Renal cortical epithelial cell (primary cell): ENCODE measurements at regions not wholly inside any gene's neighbourhood (a gene's known extent, or its start where the extent isn't known, plus 50 kb on each side); places are given as distances from the start of the nearest gene placed in this dataset.

Source experiments
- DNase-seq: peaks from one replicate; pipeline ENCODE4 v3.0.0-alpha.2; 2011; ENCODE audit warnings: low read depth

DNA sequence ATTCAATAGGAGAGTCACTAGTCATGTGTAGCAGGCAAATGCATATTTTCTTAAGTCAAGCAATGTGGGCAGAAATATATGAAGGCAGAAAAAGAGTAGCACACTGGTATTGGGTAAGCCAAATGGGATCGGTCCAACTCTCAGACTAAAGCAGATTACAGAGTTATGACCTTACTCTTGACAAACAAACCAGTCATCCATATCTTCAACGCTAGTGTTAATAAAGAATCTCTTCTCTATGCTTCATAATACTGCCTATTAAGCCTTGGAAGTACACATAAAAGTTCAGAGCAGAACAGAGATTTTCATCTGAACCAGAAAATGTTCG is 320.2 kb upstream of the JARID2 start:
- DNase-seq, result peak; percentile 25

DNA sequence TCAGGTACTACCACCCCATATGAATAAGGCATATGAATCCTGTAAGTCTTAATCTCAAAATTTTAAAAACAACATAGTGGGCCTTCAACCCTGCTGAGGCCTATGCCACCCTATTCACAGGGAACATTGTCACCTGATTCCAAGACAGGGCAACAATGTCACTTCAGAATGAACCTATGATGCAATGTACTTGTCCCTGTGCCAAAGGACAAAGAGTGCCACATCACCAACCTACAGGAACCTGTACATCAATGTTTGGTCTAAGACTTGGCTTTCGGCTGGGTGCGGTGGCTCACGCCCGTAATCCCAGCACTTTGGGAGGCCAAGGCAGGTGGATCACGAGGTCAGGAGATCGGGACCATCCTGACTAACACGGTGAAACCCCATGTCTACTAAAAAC is 318.5 kb upstream of the JARID2 start:
- no peak for DNase-seq

DNA sequence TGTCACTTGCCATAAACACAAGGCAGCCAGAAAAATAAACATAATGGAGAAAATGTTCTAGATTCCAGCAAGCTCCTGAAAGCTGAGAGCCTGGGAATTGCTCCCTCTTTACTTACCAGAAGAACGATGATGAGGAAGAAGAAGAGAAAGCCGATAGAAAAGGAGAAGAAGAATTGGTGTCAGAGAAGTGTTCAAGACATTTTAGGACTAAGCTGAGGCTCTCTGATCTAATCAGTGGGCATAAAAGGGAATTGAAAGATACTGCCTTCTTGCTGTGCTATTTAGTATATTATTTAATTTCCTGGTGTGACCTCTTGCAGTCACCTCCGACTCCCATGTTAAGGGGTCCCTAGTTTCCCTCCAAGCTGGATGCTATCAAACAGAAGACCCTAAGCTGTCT is 316.6 kb upstream of the JARID2 start:
- DNase-seq, result no peak

DNA sequence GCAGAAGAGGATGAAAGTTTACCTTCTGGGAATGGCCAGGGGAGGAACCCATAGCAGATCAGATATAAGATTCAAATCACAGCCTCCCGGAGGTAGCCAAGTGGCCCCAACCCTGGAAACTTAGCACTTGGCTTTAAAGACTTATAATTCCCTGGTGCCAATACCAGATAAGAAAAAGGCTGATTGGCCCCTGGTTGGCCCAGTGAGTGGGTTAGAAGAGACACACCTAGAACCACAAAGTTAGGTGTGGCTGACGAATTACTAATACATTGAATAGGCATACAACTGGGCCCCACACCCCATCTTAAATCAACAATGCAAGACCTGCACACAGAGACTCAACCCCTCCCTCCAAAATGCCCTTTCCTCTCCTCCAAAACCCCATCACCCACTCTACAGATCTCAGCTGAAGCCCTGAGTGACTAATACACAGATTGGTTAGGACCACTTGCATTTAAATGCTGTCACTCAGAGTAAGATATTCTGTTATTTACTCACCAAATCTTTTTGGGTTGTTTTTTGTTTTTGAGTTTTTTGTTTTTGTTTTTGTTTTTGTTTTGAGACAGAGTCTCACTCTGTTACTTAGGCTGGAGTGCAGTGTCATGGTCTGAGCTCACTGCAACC is 315.4 kb upstream of the JARID2 start:
- DNase-seq, result no peak

DNA sequence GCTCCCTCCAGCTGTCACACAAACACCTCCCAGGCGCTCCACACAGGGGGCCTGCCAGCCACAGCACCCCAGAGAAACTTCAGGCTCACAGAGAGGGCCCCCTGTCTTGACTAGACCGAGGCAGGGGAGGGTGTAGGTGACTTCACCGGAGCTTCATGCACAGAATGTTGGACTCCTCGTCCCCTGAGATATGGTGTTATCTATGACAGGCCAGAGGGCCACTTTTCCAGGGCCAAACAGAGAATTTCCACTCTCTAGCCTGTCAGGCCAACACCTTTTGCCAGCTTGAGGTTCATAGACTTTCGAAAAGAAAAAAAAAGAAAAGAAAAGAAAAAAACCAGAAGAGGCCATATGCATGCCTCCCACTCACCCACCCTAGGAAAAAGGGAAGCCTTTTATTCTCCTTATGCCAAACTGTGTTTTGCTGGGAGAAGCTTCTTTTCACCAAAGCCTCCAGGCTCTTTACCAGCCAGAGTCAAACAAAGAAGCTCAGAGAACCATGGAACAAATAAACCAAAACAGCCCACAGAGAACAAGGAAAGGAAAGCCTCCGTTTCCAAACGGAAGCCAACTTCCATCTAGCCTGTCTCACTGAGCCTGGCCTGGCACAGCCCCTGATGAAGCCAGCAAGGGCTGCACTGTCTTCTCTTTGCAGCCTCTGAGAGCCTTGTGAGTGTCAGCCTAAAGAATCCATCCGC is 313.2 kb upstream of the JARID2 start:
- no peak for DNase-seq

DNA sequence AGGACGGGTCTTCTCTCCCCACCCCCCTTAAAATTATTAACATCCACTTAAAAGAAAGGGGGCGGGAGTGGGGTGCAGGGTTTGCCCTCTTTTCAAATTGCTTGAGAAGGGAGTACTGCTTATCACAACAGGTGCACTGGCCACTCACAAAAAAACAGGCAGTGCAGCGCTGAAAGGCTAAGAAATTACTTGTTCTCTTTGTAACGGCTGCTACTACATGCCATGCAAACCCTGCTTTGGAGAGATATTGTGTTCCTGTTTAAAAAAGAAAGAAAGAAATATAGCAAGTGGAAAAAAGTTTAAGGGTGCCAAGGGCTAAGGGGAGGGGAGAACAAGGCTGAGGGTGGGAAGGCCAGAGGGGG is 312.7 kb upstream of the JARID2 start:
- no peak for DNase-seq

DNA sequence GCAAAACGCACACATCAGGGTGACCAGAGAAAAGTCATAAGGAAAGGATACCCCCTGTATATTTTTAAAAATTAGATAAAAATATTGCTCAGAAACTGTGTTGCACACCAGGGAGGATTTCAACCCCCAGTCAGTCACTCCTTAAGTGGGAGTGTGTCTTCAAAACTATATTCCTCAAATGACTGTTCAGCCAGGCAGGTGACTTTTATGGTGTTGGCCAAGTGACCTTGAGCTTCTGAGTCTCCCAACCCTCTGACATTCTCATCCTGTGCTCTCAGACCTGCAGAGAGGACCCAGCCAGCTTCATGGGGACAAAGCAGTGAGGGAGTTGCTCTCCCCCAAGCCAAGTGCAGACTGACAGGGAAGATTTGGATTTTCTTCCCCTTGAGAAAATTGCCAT is 311.9 kb upstream of the JARID2 start:
- DNase-seq, result no peak

DNA sequence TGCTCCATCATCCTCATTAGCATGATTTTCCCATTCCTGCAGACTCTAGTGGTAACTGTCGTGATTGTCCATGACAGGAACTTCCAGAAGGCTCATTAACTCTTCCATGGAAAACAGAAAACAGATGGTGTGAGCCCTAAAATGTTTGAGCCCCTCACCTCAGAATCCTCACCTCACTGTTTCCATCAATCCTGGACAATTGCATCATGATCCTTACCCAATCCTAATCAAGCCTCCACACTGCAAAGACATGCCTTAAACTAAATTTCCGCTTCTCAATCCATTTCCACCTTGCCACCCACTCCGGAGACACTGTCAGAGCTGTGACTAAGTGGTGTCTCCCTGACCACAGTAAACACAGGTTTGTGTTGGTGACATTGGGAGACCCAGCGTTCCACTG is 311.0 kb upstream of the JARID2 start:
- no peak for DNase-seq

DNA sequence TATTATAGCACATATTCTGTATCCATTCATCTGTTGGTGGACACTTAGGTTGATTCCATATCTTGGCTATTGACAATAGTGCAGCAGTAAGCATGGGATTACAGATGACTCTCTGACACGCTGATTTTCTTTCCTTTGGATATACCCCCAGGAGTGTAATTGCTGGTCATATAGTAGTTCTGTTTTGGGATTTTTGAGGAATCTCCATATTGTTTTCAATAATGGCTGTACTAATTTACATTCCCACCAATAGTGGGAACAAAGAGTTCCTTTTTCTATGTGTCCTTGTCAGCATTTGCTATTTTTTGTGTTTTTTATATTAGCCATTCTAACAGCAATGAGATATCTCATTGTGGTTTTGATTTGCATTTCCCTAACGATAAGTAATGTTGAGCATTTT is 309.0 kb upstream of the JARID2 start:
- DNase-seq, result no peak

DNA sequence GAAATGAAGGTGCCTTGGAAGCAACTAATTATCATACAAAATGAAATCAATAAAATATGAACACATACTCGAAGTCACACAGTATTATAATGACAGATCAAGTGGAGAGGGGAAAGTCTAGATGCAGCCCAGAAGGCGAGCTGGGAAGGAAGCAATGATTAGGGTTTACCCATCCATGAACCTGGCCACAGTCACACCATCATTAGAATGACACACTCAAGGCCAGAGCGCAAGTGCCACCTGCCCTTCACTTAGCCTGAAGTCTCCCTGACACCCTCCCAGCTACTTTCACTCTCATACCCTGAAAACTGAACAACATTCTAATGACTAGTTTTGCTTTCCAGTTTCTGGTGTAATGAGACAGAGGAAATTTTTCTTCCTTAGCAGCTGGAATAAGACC is 302.8 kb upstream of the JARID2 start:
- no peak for DNase-seq

DNA sequence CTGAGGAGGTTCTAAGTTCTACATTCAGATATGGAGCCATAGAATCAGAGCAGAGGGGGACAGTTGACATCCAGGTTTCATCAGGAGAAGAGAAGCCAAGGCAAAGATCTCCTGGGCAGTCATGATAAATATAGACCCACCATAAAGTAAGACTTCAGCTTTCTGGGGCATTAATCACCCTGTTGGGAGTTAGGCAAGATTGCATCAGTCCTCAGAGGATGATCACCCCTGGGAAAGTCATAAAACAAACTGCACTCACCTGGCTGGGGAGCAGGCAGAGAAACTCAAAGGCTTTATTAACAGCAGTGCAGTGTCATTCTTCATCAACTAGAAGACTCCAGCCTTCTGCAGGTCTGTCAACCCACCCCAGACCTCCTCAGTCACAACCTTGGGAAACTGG is 301.3 kb upstream of the JARID2 start:
- no peak for DNase-seq

DNA sequence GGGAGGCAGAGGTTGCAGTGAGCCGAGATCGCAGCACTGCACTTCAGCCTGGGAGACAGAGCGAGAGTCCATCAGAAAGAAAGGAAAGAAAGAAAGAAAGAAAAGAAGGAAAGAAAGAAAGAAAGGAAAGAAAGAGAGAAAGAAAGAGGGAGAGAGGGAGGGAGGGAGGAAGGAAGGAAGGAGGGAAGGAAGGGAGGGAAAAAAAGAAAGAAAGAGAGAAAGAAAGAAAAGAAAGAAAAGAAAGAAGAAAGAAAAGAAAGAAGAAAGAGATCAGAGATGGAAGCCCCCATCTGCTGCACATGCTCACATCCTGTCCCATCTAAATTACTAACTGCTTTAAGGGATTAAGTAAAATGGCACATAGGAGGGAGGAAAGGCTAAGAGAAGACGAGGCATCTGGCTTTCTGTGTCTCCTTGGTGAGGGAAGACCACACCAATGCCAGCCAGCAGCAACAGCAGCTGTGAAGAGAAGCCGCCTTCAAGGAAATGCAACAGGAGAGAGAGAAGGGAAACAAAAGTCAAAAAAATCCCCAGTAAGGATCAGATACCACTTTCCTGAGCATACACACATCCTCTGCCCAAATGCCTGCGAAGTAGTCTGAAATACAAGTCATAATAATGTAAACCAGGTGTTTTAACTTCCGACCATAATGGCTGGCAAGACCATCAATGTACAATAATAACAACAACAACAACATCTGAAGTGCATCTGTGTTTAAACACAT is 300.2 kb upstream of the JARID2 start:
- no peak for DNase-seq

DNA sequence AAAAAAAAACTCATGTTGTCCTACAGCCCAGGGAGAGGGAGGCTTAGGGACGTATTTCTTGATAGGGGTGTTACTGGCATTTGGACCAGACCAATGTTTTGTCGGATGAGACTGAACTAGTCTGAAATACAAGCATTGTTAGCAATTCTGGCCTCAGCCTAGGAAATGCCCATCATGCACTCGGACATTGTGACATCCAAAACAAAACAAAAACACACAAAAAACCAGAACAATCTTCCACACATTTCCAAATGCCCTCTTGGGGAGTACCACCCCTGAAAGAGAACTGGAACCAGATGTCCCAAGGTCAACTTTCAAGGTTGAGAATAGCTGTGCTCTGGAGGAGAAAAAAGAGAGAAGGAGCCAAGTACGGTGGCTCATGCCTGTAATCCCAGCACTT is 299.1 kb upstream of the JARID2 start:
- no peak for DNase-seq

DNA sequence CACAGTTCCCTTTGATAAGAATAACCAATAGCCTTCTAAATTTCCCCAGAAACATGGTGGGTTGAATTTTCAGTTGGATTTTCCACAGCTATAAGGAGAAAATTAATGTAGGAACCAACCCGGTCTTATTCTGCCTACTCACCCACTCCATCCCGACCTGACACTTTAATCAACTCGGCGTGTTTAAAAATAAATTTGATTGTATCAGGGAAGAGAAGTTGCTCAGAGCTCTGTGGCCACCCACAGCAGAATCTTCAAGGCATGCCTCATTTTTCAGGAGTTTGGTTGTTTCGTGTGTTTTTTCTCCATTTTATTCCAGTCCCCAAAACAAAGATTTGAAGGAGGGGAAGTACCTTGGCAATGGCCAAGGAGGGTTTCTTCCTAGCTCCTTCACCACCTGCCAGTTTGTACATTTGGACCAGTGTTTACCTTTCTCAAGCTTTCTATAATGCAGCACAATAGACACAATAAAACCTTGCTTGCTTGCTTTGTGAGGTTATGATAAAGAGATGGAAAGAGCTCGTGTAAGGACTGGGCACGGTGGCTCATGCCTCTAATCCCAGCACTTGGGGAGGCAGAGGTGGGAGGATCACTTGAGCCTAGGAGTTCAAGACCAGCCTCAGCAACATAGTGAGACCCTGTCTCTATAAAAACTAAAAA is 297.2 kb upstream of the JARID2 start:
- DNase-seq, result no peak

DNA sequence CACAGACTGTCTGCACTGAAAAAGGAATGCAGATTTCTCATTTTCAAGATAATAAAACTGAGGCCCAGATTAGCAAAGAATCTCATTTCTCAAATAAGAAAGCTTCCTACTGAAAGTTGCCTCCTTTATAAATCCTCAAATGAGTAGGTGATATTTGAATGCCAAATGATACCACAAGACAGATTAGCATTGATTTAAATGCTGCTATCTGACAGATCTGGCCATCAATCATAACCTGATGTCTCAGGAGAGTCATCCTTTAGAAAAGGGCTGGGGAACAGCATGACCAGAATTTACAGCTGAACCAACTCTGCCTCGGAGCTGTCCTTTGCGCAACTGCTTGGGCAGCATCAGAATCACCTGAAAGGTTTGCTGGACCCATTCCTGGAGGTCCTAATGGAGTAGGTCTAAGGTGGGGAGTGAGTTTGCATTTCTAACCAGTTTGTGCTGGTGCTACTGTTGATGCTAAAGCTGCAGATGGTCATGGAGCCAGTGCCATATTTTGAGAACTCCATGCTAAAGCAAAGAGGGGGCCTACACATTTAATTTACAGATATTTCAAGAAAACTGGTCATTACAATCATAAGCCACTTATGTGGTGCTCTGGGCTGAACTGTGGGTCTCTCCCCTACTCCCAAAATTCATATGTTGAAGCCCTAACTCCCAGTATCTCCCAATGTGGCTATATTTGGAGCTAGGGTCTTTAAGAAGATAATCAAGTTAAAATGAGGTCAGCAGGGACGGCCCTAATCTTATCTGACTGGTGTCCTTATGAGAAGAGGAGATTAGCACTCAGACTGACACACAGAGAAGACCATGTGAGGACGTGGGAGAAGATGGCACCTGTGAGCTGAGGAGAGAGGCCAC is 295.5 kb upstream of the JARID2 start:
- no peak for DNase-seq

DNA sequence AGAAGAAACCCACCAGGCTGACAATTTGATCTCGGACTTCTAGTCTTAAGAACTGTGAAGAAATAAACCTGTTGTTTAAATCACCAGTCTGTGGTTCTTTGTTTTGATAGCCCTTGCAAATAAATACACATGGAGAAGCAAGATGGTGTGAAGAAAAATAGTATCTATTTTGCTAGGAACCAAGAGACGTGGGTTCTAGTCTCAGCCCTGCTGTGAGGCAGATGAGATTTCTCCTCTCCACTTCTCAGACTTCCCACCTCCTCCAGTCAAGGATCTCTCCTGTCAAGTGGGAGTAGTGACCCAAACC is 294.9 kb upstream of the JARID2 start:
- no peak for DNase-seq

DNA sequence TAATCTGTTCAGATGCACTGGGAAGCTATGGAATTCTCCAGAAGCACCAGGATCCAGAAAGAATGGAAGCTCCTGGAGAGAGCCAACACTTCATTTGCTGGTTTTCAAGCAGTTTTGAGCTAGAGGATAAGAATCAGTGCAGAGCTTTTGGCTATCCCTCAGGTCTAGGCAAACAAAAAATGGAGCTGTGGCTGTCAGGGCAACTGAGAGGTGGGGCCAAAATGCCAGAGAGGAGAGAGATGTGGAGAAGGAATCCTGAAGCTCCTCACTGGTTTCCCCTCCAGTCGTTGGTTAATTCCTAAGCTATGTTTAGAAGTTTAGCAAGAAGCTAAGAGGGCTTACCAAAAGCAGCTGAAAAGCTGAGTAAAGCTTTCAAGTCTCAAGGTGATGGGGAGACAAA is 294.2 kb upstream of the JARID2 start:
- DNase-seq, result no peak

DNA sequence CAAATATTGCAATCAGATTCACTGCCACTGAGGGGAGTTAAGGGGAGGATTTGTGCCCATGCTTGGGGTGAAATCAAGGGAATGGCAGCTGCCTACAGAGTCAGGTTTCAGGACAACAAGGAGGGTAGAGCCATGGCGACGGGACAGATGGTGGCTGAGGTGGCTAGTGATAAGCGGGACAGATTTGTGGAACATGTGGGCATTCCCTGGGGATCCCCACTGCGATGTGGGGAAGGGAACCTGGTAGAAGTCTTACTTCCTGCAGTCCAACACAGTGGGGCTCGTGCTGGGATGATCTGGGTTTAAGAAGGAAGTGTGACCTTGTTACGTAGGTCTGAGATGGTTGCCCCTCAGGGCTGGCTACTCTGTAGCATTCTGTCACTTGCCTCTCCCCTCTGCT is 292.0 kb upstream of the JARID2 start:
- DNase-seq, result no peak

DNA sequence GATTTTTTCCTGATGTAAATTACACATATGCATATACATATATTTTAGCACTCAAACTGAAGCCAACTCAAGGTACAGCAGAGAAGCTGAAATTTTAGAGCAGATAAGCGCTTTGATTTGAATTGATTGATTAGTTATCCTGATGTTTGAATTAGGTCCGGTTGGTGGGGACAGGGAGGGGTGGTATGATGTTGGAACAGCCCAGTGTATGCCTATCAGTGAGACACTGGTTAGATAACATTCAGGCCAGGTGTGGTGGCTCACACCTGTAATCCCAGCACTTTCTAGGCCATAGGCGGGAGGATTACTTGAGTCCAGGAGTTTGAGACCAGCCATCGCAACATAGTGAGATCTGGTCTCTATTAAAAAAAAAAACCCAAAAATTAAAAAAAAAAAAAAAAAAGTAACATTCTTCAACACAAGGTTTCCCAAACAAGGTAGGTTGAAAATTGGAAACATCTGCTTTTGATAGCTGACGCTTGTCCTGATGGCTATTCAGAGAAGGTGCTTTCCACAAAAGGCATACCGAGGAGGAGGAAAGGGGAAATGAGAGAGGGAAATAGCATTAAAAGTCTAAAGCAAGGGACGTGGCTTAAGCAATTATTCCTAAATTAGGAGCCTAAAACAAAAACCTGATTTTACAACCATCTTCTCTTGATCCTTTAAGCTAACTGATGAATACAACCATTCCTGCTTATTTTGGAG is 288.4 kb upstream of the JARID2 start:
- DNase-seq, result no peak

DNA sequence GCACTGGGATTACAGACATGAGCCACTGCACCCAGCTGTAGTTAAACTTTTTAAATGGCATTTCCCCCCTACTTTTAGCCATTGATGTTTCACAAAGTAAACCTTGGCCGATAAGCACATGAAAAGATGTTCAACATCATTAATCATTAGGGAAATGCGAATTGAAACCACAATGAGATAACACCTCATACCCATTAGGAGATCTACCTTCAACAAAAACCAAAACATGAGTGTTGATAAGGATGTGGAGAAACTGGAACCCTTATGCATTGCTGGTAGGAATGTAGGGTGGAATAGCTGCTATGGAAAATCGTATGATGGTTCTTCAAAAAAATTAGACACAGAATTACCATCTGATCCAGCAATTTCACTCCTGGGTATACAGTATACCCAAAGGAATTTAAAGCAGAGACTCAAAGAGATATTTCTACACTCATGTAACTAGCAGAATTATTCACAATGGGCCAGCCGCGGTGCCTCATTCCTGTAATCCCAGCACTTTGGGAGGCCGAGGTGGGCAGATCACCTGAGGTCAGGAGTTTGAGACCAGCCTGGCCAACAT is 286.5 kb upstream of the JARID2 start:
- DNase-seq, result no peak

DNA sequence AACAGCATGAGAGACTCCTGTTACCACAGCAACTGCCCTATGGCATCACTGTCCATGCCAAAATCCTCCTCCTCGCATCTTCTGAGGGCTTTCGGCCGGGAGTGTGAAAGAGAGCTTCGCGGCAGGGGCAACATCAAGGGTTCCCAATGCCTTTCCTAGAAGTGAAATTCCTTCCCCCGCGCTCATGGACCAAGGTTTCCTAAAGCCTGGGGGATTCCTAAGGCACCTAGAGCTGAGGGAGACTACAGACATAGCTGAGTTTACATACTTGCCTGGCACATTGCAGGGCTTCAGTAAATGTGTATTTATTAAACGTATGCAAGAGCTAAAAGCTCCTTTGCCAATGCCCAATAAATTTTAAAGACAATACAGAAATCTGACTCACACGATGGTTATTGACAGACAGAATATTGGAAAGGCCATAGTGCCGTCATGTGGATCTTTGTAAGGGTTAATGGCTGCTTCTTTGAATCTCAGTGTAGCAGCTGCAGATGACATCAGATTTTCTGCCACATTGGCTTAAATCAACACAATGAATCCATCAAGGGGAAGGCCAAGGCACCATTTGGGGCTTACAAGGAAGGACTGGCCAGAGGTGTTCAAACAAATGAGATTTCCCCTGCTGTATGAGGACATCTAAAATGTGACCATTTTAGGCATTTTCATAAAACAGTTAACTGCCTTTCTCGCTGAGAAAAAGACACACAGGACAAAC is 281.2 kb upstream of the JARID2 start:
- no peak for DNase-seq
